ENCODE measurements at regions not wholly inside any gene's neighbourhood (a gene's known extent, or its start where the extent isn't known, plus 50 kb on each side); places are given as distances from the start of the nearest gene placed in this dataset.
"Not testable (repeated sequence)": the region's sequence is repeated elsewhere in the genome, so short reads cannot be mapped to it uniquely, and the experiment has no call there.

DNA sequence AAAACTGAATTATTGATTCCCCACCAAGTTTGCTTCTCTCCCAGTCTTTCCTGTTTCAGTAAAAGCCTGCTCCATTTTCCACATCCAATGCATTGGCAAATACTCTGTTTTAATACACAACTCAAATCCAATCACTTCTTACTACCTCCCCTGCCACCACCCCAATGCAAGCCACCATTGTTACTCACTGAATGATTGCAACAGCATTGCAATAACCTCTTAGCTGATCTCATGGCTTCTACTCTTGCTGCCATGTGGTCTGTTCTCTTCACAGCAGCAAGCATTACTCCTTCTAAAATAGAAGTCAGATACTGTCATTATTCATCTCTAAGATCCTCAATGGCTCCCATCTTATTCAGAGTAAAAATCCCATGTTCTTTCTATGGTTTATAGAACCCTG is 123.4 kb downstream of the ATP6V1G3 start:
- TF ChIP-seq, protein P1, sequence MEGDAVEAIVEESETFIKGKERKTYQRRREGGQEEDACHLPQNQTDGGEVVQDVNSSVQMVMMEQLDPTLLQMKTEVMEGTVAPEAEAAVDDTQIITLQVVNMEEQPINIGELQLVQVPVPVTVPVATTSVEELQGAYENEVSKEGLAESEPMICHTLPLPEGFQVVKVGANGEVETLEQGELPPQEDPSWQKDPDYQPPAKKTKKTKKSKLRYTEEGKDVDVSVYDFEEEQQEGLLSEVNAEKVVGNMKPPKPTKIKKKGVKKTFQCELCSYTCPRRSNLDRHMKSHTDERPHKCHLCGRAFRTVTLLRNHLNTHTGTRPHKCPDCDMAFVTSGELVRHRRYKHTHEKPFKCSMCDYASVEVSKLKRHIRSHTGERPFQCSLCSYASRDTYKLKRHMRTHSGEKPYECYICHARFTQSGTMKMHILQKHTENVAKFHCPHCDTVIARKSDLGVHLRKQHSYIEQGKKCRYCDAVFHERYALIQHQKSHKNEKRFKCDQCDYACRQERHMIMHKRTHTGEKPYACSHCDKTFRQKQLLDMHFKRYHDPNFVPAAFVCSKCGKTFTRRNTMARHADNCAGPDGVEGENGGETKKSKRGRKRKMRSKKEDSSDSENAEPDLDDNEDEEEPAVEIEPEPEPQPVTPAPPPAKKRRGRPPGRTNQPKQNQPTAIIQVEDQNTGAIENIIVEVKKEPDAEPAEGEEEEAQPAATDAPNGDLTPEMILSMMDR (IDR thresholded peaks at IDR 0.05): no peak
- no peaks in the 10 kb centered on the region for H3K4me1 ChIP-seq
- H3K36me3 ChIP-seq: no peaks in the 10 kb centered on the region
- intact Hi-C loops (cut with DNase I): no loop called here
- no peak overlapping the region for H3K4me3 ChIP-seq
- DNase-seq (no peak), ATAC-seq (no peak)
- no peaks in the 10 kb centered on the region for H3K9me3 ChIP-seq
- no peak overlapping the region for H3K27ac ChIP-seq
- no peaks in the 10 kb centered on the region for H3K27me3 ChIP-seq

GRCh38 chr1:198416296-198416695 is 124.2 kb downstream of the ATP6V1G3 start:
- ATAC-seq (no peak), DNase-seq (peak in 2 of 4 donors; percentile 13 to 15)
- Histone ChIP-seq H3K4me3 (no peak overlapping the region), H3K27me3 (no peaks in the 10 kb centered on the region), H3K9me3 (no peaks in the 10 kb centered on the region), H3K36me3 (no peaks in the 10 kb centered on the region), H3K4me1 (no peaks in the 10 kb centered on the region), H3K27ac (no peak overlapping the region)
- intact Hi-C loops (cut with DNase I): no loop called here
- TF ChIP-seq, protein P1 (IDR thresholded peaks at IDR 0.05): no peak

DNA sequence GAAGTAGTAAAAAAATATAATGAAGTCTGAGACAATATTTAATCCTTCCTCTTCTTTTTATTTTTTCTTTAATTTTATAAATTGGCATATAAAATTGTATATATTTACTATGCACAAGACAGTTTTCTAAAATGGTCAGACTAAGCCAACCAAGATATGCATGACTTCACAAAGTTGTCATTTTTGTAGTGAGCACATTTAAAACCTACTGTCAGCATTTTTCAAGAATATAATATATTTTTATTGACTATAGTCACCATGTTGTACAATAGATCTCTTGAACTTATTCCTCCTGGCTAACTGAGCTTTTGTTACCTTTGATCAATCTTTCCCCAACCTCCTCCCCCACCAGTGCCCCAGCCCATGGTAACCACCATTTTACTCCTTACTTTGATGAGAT is 129.2 kb downstream of the ATP6V1G3 start:
- Histone ChIP-seq H3K27me3 (no peaks in the 10 kb centered on the region), H3K9me3 (peaks cover 0 to 5% of the 10 kb centered on the region in 2 donors), H3K4me1 (no peaks in the 10 kb centered on the region), H3K36me3 (no peaks in the 10 kb centered on the region), H3K27ac (no peak overlapping the region), H3K4me3 (no peak overlapping the region)
- intact Hi-C loops (cut with DNase I): no loop called here
- ATAC-seq (no peak), DNase-seq (no peak)
- TF ChIP-seq, protein P1 (IDR thresholded peaks at IDR 0.05): no peak

- no peaks in the 10 kb centered on the region for H3K4me1 ChIP-seq
- ATAC-seq: no peak
- TF ChIP-seq, protein P1 (IDR thresholded peaks at IDR 0.05): no peak
- intact Hi-C loops (cut with DNase I): no loop called here
- no peaks in the 10 kb centered on the region for H3K36me3 ChIP-seq
- H3K9me3 ChIP-seq: peaks cover 0 to 10% of the 10 kb centered on the region in 2 donors
- no peak overlapping the region for H3K4me3 ChIP-seq
- DNase-seq: no peak
- no peak overlapping the region for H3K27ac ChIP-seq
- H3K27me3 ChIP-seq: no peaks in the 10 kb centered on the region
These were observed 131.8 kb downstream of the ATP6V1G3 start for GRCh38 chr1:198408716-198409115.

DNA sequence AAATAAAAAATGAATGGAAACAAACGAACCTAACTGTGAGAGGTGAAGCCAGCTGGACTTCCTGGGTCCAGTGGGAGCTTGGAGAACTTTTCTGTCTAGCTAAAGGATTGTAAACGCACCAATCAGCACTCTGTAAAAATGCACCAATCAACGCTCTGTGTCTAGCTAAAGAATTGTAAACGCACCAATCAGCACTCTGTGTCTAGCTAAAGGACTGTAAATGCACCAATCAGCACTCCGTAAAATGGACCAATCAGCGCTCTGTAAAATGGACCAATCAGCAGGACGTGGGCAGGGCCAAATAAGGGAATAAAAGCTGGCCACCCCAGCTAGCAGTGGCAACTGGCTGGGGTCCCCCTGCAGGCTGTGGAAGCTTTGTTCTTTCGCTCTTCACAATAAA is 135.8 kb downstream of the ATP6V1G3 start:
- H3K4me1 ChIP-seq; H3K27ac ChIP-seq; H3K4me3 ChIP-seq; intact Hi-C loops (cut with DNase I); H3K9me3 ChIP-seq; H3K36me3 ChIP-seq; H3K27me3 ChIP-seq; DNase-seq; ATAC-seq: not testable (repeated sequence)

DNA sequence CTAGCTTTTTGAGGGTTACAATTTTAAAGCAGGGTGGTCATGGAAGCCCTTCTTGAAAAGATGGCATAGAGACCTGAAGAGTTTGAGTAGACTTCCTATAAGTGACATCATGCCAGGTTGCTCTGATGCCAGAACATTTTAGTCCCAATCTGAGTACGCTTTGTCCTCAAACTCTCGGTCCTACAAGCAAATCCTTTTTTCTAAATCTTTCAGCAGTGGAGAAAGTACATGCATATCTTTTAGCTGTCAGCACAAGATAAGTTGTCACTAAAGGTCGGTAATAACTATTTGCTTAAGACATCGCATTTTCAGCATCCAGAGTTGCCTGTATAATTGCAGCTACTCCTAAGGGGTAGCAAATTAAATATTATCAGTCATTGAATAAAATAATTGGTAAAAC is 140.4 kb downstream of the ATP6V1G3 start:
- no peaks in the 10 kb centered on the region for H3K27me3 ChIP-seq
- H3K4me3 ChIP-seq: no peak overlapping the region
- H3K9me3 ChIP-seq: peaks cover 0 to 4% of the 10 kb centered on the region in 2 donors
- H3K36me3 ChIP-seq: no peaks in the 10 kb centered on the region
- no peaks in the 10 kb centered on the region for H3K4me1 ChIP-seq
- no peak for DNase-seq
- no peak overlapping the region for H3K27ac ChIP-seq
- ATAC-seq: no peak
- TF ChIP-seq, protein P1 (IDR thresholded peaks at IDR 0.05): no peak
- intact Hi-C loops (cut with DNase I): no loop called here
